ENCODE measurements at regions not wholly inside any gene's neighbourhood (a gene's known extent, or its start where the extent isn't known, plus 50 kb on each side); places are given as distances from the start of the nearest gene placed in this dataset.

- TF ChIP-seq CTCF (IDR thresholded peaks at IDR 0.05; ENCODE audit: insufficient read depth, low read depth, low read length) = no peak
- no peak for TF ChIP-seq EZH2 (IDR thresholded peaks at IDR 0.05; ENCODE audit: insufficient read depth, low read length)
These were observed 137.9 kb downstream of the IFI44 start for GRCh38 chr1:78787544-78787943.

Data from astrocyte (in vitro differentiated cells and primary cell).